ENCODE measurements at regions not wholly inside any gene's neighbourhood (a gene's known extent, or its start where the extent isn't known, plus 50 kb on each side); places are given as distances from the start of the nearest gene placed in this dataset.
A peak's percentile ranks its signal among the peaks of the same experiment; 100 is the strongest.

DNA sequence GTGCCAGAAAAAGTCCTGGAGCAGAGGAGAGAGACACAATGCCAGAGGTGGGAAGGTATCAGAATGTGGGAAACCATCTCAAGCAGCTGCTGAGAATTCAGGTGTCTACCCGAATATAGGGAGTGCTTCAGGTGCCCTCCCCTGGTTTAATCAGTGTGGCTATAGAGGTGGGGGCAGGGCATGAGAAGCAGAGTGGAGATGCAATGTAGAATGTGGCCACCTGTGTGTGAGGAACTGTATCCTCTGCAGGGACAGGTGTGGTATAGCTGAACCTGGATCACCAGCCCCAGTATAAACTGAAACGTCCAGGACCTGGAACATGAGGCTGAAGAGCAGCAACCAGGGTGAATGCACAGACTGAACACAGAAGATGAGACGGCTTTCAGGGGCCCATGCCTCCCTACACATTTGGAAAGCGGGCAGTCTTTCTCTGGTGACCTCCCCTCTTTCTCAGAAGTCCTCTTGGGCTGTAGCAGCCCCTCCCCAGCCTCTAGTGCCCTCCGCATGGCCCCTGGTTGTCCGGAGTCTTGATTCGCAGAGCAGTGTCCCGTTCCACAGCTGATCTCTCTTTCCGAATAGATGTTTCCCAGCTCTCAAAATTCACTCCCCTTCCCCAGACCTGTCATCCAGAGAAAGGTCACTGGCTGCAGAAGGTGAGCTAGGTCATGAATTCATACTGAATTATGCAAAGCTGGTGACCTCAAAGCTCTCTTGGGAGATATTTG, 103.1 kb downstream of the ABHD5 start:
- peaks cover 13% of the 10 kb centered on the region for H3K4me1 ChIP-seq (ENCODE audit: control insufficient read depth, insufficient read depth, low read length)
- DNase-seq (ENCODE audit: low read depth) = no peak
- no peaks in the 10 kb centered on the region for H3K36me3 ChIP-seq (ENCODE audit: control insufficient read depth, insufficient read depth, low read length, severe bottlenecking)
- H3K9ac ChIP-seq (ENCODE audit: low read length) = no peak overlapping the region
- H3K4me3 ChIP-seq (ENCODE audit: low read length) = no peak overlapping the region
- H3K27me3 ChIP-seq (replicated peaks; ENCODE audit: control insufficient read depth, insufficient read depth, low read length) = no peaks in the 10 kb centered on the region
- no peaks in the 10 kb centered on the region for H3K9me3 ChIP-seq (ENCODE audit: control insufficient read depth, low read length)

DNA sequence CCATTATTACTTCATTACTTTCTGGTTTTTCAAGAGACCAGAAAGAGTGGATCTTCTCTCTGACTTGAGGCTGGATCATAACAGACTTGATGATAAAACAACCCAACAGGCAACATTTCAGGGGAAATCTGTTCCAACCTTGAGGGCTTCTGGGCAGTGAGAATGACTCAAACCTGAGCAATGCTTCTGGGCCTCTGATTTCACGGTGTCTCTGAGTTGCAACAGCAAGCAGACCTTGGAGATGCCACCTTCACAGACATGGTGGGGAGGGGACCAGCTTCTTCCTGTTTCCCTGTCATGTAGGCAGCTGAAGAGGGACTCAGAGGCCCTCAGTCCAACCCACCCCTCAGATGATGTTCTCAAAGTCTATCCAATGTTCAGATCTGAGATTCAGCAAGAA, 104.0 kb downstream of the ABHD5 start:
- DNase-seq (ENCODE audit: low read depth) = peak; percentile 69
- H3K27me3 ChIP-seq (replicated peaks; ENCODE audit: control insufficient read depth, insufficient read depth, low read length) = no peaks in the 10 kb centered on the region
- no peaks in the 10 kb centered on the region for H3K36me3 ChIP-seq (ENCODE audit: control insufficient read depth, insufficient read depth, low read length, severe bottlenecking)
- H3K9me3 ChIP-seq (ENCODE audit: control insufficient read depth, low read length) = no peaks in the 10 kb centered on the region
- no peak overlapping the region for H3K4me3 ChIP-seq (ENCODE audit: low read length)
- H3K4me1 ChIP-seq (ENCODE audit: control insufficient read depth, insufficient read depth, low read length) = peaks cover 13% of the 10 kb centered on the region
- no peak overlapping the region for H3K9ac ChIP-seq (ENCODE audit: low read length)

DNA sequence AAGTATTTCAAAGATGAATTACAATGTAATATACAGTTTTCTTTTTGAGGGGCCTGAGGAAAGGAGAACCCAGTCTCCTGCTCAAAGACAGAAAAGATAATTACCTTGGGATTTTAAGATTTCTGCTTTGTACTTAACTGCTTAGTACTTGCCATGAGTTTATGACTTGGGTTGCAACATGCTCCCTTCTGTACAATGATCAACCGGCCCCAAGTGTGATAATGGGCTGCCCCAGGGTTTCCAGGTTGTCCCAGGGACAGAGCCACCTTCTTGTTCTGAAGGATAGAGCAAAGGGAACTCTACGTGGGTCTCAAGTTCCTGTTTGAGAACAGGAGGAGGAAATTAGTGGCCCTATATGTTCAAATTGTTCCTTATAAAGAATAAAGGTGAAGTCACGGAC, 104.8 kb downstream of the ABHD5 start:
- no peak overlapping the region for H3K4me3 ChIP-seq (ENCODE audit: low read length)
- H3K9ac ChIP-seq (ENCODE audit: low read length) = no peak overlapping the region
- peaks cover 3% of the 10 kb centered on the region for H3K9me3 ChIP-seq (ENCODE audit: control insufficient read depth, low read length)
- H3K27me3 ChIP-seq (replicated peaks; ENCODE audit: control insufficient read depth, insufficient read depth, low read length) = no peaks in the 10 kb centered on the region
- DNase-seq (ENCODE audit: low read depth) = no peak
- no peaks in the 10 kb centered on the region for H3K36me3 ChIP-seq (ENCODE audit: control insufficient read depth, insufficient read depth, low read length, severe bottlenecking)
- peaks cover 13% of the 10 kb centered on the region for H3K4me1 ChIP-seq (ENCODE audit: control insufficient read depth, insufficient read depth, low read length)

DNA sequence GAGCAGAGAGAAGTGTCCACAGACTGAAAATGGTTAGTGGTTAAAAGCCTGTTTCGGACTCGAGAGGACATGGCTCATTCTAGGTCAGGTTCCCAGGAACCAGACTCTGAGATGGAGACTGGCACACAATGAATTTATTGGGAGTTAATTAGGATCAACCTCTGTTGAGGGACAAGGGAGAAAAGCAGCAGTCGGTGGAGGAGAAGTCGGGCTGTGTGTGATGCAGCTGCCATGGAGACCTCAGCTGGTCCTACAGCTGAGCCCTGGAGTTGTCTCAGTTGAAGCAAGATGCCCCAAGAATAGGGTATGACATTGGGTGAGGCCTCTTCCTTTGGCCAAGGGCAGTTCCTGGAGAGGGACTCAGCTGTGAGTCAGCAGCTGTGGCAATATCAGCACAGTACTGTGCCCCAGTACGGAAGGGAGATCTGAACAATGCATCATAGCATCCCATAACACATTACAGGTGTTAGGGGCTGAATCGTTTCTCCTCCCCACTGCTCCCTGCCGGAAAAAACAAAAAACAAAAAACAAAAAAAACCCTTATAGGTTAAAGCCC, 105.4 kb downstream of the ABHD5 start:
- Histone ChIP-seq H3K36me3 (ENCODE audit: control insufficient read depth, insufficient read depth, low read length, severe bottlenecking) (no peaks in the 10 kb centered on the region), H3K9ac (ENCODE audit: low read length) (no peak overlapping the region), H3K4me3 (ENCODE audit: low read length) (no peak overlapping the region), H3K4me1 (ENCODE audit: control insufficient read depth, insufficient read depth, low read length) (peaks cover 13% of the 10 kb centered on the region), H3K27me3 (replicated peaks; ENCODE audit: control insufficient read depth, insufficient read depth, low read length) (no peaks in the 10 kb centered on the region), H3K9me3 (ENCODE audit: control insufficient read depth, low read length) (peaks cover 5% of the 10 kb centered on the region)
- peak; percentile 15 for DNase-seq (ENCODE audit: low read depth)

DNA sequence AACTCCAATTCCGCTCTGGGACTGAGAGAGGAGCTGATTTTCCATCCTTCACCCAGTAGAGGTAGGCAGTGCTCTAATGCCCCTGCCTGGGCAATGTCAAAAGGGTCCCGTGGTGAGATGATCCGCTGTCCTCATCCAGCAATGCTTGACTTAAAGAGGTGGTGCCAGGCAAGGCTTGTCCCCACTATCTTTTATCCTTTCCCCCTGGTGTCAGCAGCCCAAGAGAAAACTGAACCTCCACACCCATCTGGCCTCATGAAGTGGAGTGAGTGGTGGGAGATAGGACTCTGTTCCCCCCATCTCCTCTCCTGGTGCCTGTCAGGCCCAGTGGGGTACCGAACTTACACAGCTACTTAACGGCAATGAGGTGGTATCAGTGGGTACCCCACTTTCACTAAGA, 107.1 kb downstream of the ABHD5 start:
- Histone ChIP-seq H3K9me3 (ENCODE audit: control insufficient read depth, low read length) (peaks cover 5% of the 10 kb centered on the region), H3K4me1 (ENCODE audit: control insufficient read depth, insufficient read depth, low read length) (peaks cover under 1% of the 10 kb centered on the region), H3K27me3 (replicated peaks; ENCODE audit: control insufficient read depth, insufficient read depth, low read length) (no peaks in the 10 kb centered on the region), H3K4me3 (ENCODE audit: low read length) (no peak overlapping the region), H3K36me3 (ENCODE audit: control insufficient read depth, insufficient read depth, low read length, severe bottlenecking) (no peaks in the 10 kb centered on the region), H3K9ac (ENCODE audit: low read length) (no peak overlapping the region)
- no peak for DNase-seq (ENCODE audit: low read depth)

DNA sequence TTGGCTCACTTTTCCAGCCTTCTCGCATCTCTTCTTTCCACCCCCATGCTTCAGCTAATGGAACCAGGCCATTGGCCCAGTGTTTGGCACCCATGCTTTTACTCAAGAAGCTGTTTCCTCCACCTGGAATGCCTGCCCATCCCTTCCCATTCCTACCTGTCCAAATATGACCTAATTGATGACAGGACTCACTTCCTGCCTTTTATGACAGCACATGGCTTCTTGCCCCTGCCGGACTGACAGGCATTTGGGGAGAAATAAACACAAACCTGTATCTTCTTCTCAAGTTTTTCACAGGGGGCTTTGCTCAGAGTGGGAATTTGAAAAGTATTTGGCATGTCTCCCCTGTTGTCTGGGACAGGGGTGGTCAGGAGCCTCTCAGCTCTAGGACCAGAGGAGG, 120.1 kb downstream of the ABHD5 start:
- Histone ChIP-seq H3K4me1 (ENCODE audit: control insufficient read depth, insufficient read depth, low read length) (no peaks in the 10 kb centered on the region), H3K9ac (ENCODE audit: low read length) (no peak overlapping the region), H3K9me3 (ENCODE audit: control insufficient read depth, low read length) (no peaks in the 10 kb centered on the region), H3K36me3 (ENCODE audit: control insufficient read depth, insufficient read depth, low read length, severe bottlenecking) (no peaks in the 10 kb centered on the region), H3K27me3 (replicated peaks; ENCODE audit: control insufficient read depth, insufficient read depth, low read length) (no peaks in the 10 kb centered on the region), H3K4me3 (ENCODE audit: low read length) (no peak overlapping the region)
- no peak for DNase-seq (ENCODE audit: low read depth)

DNA sequence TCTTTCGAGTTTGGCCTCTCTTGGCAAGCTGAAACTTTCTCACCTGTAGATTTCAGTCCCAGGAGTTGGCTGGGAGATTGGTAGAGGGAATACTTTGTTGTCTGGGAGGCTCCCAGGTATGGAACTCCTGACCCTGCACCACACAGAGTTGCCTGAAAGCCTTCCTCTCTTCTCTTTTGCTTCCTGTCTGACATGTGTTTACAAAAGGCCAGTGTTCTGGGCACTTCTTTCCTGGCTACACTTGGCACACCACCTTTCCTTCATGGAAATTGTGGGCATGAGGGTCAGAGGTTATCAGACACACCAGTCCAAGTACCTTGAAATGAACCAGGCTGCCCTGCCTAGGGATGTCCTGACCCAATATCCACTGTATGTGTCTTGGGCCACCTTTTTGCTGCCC, 123.7 kb downstream of the ABHD5 start:
- no peaks in the 10 kb centered on the region for H3K9me3 ChIP-seq (ENCODE audit: control insufficient read depth, low read length)
- H3K9ac ChIP-seq (ENCODE audit: low read length) = no peak overlapping the region
- H3K36me3 ChIP-seq (ENCODE audit: control insufficient read depth, insufficient read depth, low read length, severe bottlenecking) = no peaks in the 10 kb centered on the region
- no peaks in the 10 kb centered on the region for H3K4me1 ChIP-seq (ENCODE audit: control insufficient read depth, insufficient read depth, low read length)
- DNase-seq (ENCODE audit: low read depth) = no peak
- no peaks in the 10 kb centered on the region for H3K27me3 ChIP-seq (replicated peaks; ENCODE audit: control insufficient read depth, insufficient read depth, low read length)
- H3K4me3 ChIP-seq (ENCODE audit: low read length) = no peak overlapping the region

DNA sequence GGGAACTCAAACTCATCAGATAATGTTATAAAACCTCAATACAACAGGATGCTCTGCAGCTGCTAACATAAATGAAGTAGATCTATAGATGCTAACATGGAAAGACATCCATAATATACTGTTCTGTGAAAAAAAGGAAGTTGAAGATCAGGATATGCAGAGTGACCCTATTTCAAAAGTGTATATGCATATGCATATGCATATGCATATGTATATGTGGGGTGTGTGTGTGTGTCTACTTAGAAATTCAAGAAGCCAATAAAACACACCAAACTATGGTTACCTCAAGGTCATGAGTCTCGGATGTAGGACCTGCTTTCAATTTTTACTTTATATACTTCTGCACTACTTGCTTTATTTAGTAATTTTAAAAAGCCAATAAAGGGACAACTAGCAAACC, 125.6 kb downstream of the ABHD5 start:
- Histone ChIP-seq H3K4me3 (ENCODE audit: low read length) (no peak overlapping the region), H3K27me3 (replicated peaks; ENCODE audit: control insufficient read depth, insufficient read depth, low read length) (no peaks in the 10 kb centered on the region), H3K4me1 (ENCODE audit: control insufficient read depth, insufficient read depth, low read length) (no peaks in the 10 kb centered on the region), H3K36me3 (ENCODE audit: control insufficient read depth, insufficient read depth, low read length, severe bottlenecking) (no peaks in the 10 kb centered on the region), H3K9ac (ENCODE audit: low read length) (no peak overlapping the region), H3K9me3 (ENCODE audit: control insufficient read depth, low read length) (no peaks in the 10 kb centered on the region)
- DNase-seq (ENCODE audit: low read depth) = no peak

DNA sequence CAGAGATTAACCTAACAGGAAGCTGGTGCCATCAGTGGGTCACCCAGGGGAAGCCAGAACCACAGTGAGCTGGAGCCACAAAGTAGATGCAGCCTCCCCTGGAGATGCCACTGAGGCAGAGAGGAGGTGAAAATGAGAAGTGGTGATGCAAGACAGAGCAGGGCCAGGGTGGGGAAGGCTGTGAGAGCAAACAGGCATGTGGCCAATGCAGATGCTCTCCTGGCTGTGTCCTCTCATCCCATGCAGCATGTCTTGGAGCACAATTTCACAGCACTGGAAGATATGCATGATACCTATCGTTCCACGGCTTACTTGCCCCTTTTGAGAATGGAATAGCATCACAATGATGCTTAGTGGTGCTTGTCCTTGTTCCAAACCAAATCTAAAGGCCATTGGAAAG, 126.3 kb downstream of the ABHD5 start:
- Histone ChIP-seq H3K9me3 (ENCODE audit: control insufficient read depth, low read length) (no peaks in the 10 kb centered on the region), H3K27me3 (replicated peaks; ENCODE audit: control insufficient read depth, insufficient read depth, low read length) (no peaks in the 10 kb centered on the region), H3K4me1 (ENCODE audit: control insufficient read depth, insufficient read depth, low read length) (no peaks in the 10 kb centered on the region), H3K9ac (ENCODE audit: low read length) (no peak overlapping the region), H3K36me3 (ENCODE audit: control insufficient read depth, insufficient read depth, low read length, severe bottlenecking) (no peaks in the 10 kb centered on the region), H3K4me3 (ENCODE audit: low read length) (no peak overlapping the region)
- DNase-seq (ENCODE audit: low read depth) = no peak

DNA sequence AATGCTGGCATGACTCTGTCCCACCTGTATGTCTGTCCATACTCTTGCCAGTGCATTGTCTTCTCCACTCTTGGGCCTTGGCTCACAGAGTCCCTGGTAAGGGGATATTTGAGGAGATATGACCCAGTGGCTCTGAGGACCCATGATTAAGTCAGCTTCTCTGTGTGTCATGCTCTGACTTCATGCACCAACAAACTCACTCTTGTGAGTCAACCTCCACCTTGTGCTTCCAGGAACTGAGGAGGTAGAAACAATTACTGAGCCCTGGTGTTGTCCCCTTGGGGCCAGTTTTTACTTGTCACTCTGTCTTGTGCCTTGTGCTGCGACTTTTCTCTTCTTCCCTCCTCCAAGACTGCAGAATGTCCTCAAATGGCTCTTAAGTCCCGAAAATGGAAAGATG, 127.1 kb downstream of the ABHD5 start:
- no peaks in the 10 kb centered on the region for H3K27me3 ChIP-seq (replicated peaks; ENCODE audit: control insufficient read depth, insufficient read depth, low read length)
- no peaks in the 10 kb centered on the region for H3K36me3 ChIP-seq (ENCODE audit: control insufficient read depth, insufficient read depth, low read length, severe bottlenecking)
- H3K9ac ChIP-seq (ENCODE audit: low read length) = no peak overlapping the region
- no peak overlapping the region for H3K4me3 ChIP-seq (ENCODE audit: low read length)
- no peak for DNase-seq (ENCODE audit: low read depth)
- no peaks in the 10 kb centered on the region for H3K9me3 ChIP-seq (ENCODE audit: control insufficient read depth, low read length)
- no peaks in the 10 kb centered on the region for H3K4me1 ChIP-seq (ENCODE audit: control insufficient read depth, insufficient read depth, low read length)

DNA sequence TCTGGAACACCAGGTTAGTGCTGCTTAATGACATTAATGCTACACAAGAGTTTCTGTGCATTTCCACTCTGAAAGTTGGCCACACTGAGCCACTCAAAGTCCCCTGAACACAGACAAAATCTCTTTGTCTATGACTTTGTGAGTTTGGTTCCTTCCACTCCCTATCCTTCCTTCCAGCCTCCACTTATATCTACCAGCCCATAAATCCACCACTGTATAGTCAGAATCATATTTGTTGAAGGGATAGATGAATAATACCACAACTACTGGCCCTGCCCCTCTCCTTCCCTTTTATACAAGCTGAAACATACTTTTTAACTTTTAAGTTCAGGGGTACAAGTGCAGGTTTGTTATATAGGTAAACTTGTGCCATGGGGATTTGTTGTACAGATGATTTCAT, 127.5 kb downstream of the ABHD5 start:
- Histone ChIP-seq H3K36me3 (ENCODE audit: control insufficient read depth, insufficient read depth, low read length, severe bottlenecking) (no peaks in the 10 kb centered on the region), H3K4me3 (ENCODE audit: low read length) (no peak overlapping the region), H3K9me3 (ENCODE audit: control insufficient read depth, low read length) (no peaks in the 10 kb centered on the region), H3K9ac (ENCODE audit: low read length) (no peak overlapping the region), H3K4me1 (ENCODE audit: control insufficient read depth, insufficient read depth, low read length) (no peaks in the 10 kb centered on the region), H3K27me3 (replicated peaks; ENCODE audit: control insufficient read depth, insufficient read depth, low read length) (no peaks in the 10 kb centered on the region)
- DNase-seq (ENCODE audit: low read depth) = no peak
